Suprapubic skin (tissue), 4 donors: ENCODE measurements at regions not wholly inside any gene's neighbourhood (a gene's known extent, or its start where the extent isn't known, plus 50 kb on each side); places are given as distances from the start of the nearest gene placed in this dataset.

ENCODE experiments used
- CTCF ChIP-seq, 2 donors: fragments of 200-600 bp in 1 of 2; fragments of 450-650 bp in 1 of 2; sonication (generic) in 1 of 2; IDR thresholded peaks; one replicate each; pipeline ENCODE4 v1.5.1; 2016 to 2019; ENCODE audit warnings: antibody characterized with exemption in 2 of 2, mild to moderate bottlenecking in 1 of 2, moderate library complexity in 1 of 2
- EP300 ChIP-seq: sonication (generic); formaldehyde crosslinking; IDR thresholded peaks from one replicate; pipeline ENCODE4 v1.6.1; 2017; ENCODE audit warnings: antibody characterized with exemption
- POLR2A ChIP-seq, 2 donors: fragments of 450-650 bp; IDR thresholded peaks; one replicate each; pipeline ENCODE4 v1.6.1; 2017; ENCODE audit warnings: antibody characterized with exemption in 2 of 2, mild to moderate bottlenecking in 2 of 2, moderate library complexity in 2 of 2
- POLR2AphosphoS5 ChIP-seq, 3 donors: sonication (generic); formaldehyde crosslinking; IDR thresholded peaks; one replicate each; pipeline ENCODE4 v1.6.1; 2017; ENCODE audit warnings: antibody characterized with exemption in 3 of 3

DNA sequence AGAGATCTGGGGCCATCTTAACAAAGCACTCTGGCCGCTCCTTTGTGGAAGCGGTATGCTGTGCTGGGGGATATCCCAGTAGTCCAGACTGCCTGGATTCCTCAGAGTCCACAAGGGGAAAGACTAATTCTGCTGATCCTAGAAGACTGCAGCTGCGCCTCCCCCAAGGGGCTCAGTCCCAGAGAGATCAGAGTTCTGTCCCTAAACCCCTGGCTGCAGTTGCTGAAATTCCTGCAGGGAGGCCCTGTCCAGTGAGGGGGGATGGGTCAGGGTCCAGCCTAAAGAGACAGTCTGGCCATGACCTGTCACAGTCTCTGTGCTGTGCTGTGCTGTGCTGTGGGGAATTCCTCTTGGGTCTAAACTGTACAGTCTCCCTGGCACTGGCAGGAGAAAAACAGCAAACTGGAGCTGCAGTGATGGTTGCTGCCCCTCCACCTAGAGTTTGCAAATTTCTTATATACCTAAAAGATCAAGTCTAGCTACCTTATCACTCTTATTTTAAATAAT lies 575.1 kb upstream of the UBE2E2 start:
- TF ChIP-seq CTCF (IDR thresholded peaks at IDR 0.05) = no peak
- TF ChIP-seq POLR2AphosphoS5 (IDR thresholded peaks at IDR 0.05) = no peak
- no peak for TF ChIP-seq EP300
- no peak for TF ChIP-seq POLR2A (IDR thresholded peaks at IDR 0.05)
